GM18861 (cell line): ENCODE measurements at regions not wholly inside any gene's neighbourhood (a gene's known extent, or its start where the extent isn't known, plus 50 kb on each side); places are given as distances from the start of the nearest gene placed in this dataset.

Source experiments
- ATAC-seq: cut with Tn5 transposase; IDR thresholded peaks from one replicate; pipeline ENCODE4 v1.9.1; 2021; ENCODE audit not compliant: unreplicated experiment

- ATAC-seq, result no peak
Measured at GRCh38 chr6:109235481-109236038, 140.3 kb downstream of the CEP57L1 start.

GRCh38 chr6:109230453-109230852, 135.1 kb downstream of the CEP57L1 start:
- no peak for ATAC-seq

GRCh38 chr6:109229536-109229935, 134.2 kb downstream of the CEP57L1 start:
- no peak for ATAC-seq

- no peak for ATAC-seq
Measured at GRCh38 chr6:109227646-109228045, 132.3 kb downstream of the CEP57L1 start.

- ATAC-seq, result no peak
Measured at GRCh38 chr6:109226353-109226752, 131.0 kb downstream of the CEP57L1 start.

DNA sequence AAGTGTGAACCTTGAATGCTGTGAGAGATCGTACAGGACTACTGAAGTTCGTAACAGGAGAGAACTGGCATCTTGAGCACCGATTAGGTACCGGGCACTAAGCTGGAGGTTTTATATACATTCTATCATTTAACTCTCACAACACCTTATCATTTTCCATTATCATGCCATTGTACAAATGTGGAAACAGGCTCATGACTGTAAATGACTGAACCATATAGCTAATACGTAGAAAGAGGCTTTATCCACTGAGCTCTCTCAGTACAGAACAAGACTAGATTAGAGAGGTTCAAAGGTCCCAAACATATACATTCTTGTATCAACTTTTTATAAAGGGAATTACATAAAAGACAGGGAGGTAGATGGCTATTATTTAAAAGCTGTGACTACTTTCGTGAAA, 130.6 kb downstream of the CEP57L1 start:
- ATAC-seq, result no peak

DNA sequence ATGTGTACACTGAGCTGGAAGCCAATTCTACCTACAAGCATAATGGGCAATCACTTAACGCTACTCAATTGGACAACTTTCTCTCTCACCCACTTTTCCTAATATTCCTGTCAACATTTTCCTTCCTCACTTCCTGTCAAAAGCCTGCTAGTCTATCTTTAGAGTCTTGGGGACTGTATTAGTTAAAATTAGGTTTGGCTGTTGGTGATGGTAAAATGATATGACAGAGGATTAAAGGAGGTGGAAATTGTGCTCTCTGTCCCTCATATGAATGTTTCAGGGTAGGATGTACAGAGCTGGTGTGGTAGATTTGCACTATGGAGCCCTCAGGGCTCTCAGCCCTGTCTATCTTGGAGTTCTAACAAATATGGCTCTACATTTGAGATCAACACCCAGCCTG, 129.7 kb downstream of the CEP57L1 start:
- no peak for ATAC-seq

DNA sequence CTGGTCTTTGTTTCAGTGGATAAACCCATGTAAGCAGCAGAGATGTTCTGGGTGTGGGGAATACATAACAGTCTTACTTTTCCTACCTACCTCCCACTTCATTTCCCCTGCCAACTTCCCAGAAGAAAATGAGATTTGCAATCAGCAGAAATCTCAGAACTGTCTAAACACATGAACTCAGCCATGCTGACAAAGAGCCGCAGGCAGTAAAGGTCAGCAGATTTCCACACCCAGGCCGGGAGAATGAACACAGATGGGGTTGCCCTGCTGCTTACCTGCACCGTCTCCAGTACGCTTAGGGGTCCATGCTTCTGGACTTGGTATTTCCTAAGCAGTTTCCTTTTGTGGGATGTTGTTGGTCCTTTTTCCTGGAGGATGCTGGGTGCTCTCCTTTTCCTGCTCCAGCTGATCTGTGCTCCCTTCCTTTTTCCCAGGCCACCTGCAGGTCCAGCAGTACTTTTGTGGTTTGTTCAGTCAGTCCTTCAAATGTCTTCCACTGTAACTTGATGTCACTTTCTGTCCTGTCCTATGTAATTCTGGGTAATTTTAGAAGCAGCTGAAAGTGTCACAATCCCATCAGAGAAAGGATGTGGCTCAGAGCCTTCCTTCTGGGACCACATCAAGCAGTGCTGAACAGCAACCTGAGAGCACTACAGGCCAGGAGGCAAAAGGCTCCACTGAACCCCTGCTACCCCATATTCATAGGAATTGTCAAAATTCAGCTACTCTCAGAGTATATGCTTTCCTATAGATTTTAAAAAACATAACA, 129.0 kb downstream of the CEP57L1 start:
- ATAC-seq, result no peak

GRCh38 chr6:109222848-109223247, 127.5 kb downstream of the CEP57L1 start:
- no peak for ATAC-seq

- ATAC-seq, result no peak
Measured at GRCh38 chr6:109221543-109222195, 126.4 kb downstream of the CEP57L1 start.
